Keratinocyte (primary cell): ENCODE measurements at regions not wholly inside any gene's neighbourhood (a gene's known extent, or its start where the extent isn't known, plus 50 kb on each side); places are given as distances from the start of the nearest gene placed in this dataset.

ENCODE experiments used
- DNase-seq: peaks from one replicate; pipeline ENCODE4 v3.0.0-alpha.2; 2011; ENCODE audit warnings: low read depth, missing footprints, low spot score
- FAIRE-seq: peaks from 2 replicates; lab custom pipeline; 2011; peaks lifted over from hg19 to GRCh38; lab: Jason Lieb, UNC
- H2AFZ ChIP-seq: 2 replicates; pipeline ENCODE4 v1.6.0; 2012; ENCODE audit warnings: low read length, control low read depth, inconsistent platforms; ENCODE audit not compliant: control insufficient read depth
- H3K27ac ChIP-seq: 2 replicates; pipeline ENCODE4 v1.5.1; 2011; ENCODE audit warnings: low read length; ENCODE audit not compliant: control insufficient read depth, insufficient read depth
- H3K27me3 ChIP-seq: 3 replicates; pipeline ENCODE4 v1.6.0; 2011; ENCODE audit warnings: low read length; ENCODE audit not compliant: control insufficient read depth, insufficient read depth; ENCODE audit errors: extremely low read depth
- H3K36me3 ChIP-seq, 2 experiments: 2 replicates in 1 of 2; 3 replicates in 1 of 2; pipeline ENCODE4 v1.5.1; 2011; ENCODE audit warnings: low read length in 2 of 2, mild to moderate bottlenecking in 1 of 2; ENCODE audit not compliant: control insufficient read depth in 2 of 2, insufficient read depth in 2 of 2; ENCODE audit errors: extremely low read depth in 1 of 2
- H3K4me1 ChIP-seq: 3 replicates; pipeline ENCODE4 v1.5.1; 2011; ENCODE audit warnings: low read length; ENCODE audit not compliant: control insufficient read depth, insufficient read depth; ENCODE audit errors: extremely low read depth
- H3K4me2 ChIP-seq: 3 replicates; pipeline ENCODE4 v1.6.0; 2011; ENCODE audit warnings: low read depth, low read length; ENCODE audit not compliant: control insufficient read depth, insufficient read depth; ENCODE audit errors: extremely low read depth
- H3K4me3 ChIP-seq, 3 experiments: fragments of 200-600 bp in 1 of 3; sonication (generic) in 1 of 3; 2 replicates in 2 of 3; 3 replicates in 1 of 3; pipeline ENCODE4 v1.5.1; 2011 to 2016; ENCODE audit warnings: low read length in 3 of 3, mild to moderate bottlenecking in 3 of 3, control low read depth in 2 of 3, inconsistent platforms in 1 of 3, low read depth in 1 of 3, mixed read lengths in 1 of 3, mixed run types in 1 of 3, moderate library complexity in 1 of 3; ENCODE audit not compliant: control insufficient read depth in 2 of 3, insufficient read depth in 2 of 3; ENCODE audit errors: extremely low read depth in 1 of 3
- H3K79me2 ChIP-seq: 2 replicates; pipeline ENCODE4 v1.6.0; 2012; ENCODE audit warnings: low read length; ENCODE audit not compliant: control insufficient read depth, insufficient read depth
- H3K9ac ChIP-seq: 3 replicates; pipeline ENCODE4 v1.6.0; 2011; ENCODE audit warnings: low read length; ENCODE audit not compliant: control insufficient read depth, insufficient read depth; ENCODE audit errors: extremely low read depth
- H3K9me1 ChIP-seq: 3 replicates; pipeline ENCODE4 v1.6.0; 2011; ENCODE audit warnings: low read length; ENCODE audit not compliant: control insufficient read depth, insufficient read depth; ENCODE audit errors: extremely low read depth
- H3K9me3 ChIP-seq: 2 replicates; pipeline ENCODE4 v1.5.1; 2012; ENCODE audit warnings: low read depth, low read length; ENCODE audit not compliant: control insufficient read depth
- H4K20me1 ChIP-seq: 3 replicates; pipeline ENCODE4 v1.6.0; 2011; ENCODE audit warnings: low read length; ENCODE audit not compliant: control insufficient read depth, insufficient read depth; ENCODE audit errors: extremely low read depth
- CTCF ChIP-seq, 3 experiments: IDR thresholded peaks in 1 of 3; conservative IDR thresholded peaks in 1 of 3; optimal IDR thresholded peaks in 1 of 3; 2 replicates in 2 of 3; 3 replicates in 1 of 3; pipeline versions ENCODE3 to v1.5.1; 2011; ENCODE audit warnings: low read length in 3 of 3, mild to moderate bottlenecking in 3 of 3, moderate library complexity in 2 of 3, control low read depth in 1 of 3, inconsistent platforms in 1 of 3; ENCODE audit not compliant: insufficient read depth in 2 of 3; ENCODE audit errors: extremely low read depth in 1 of 3
- EZH2 ChIP-seq: IDR thresholded peaks from one replicate; pipeline ENCODE4 v1.6.1; 2012; ENCODE audit warnings: inconsistent platforms, mild to moderate bottlenecking, low read length, moderate library complexity
- dilution Hi-C: fragments of 300-500 bp; cut with MboI; formaldehyde crosslinking; loops from one replicate; pipeline ENCODE4 v1.7.0; 2020; ENCODE audit warnings: low sequenced_read_pairs; ENCODE audit not compliant: extremely low pct_ligation_motif_present

GRCh38 chr11:127138613-127139012 lies 138.0 kb upstream of the KIRREL3 start:
- H3K4me2 ChIP-seq = no peak overlapping the region
- H3K27ac ChIP-seq = no peak overlapping the region
- dilution Hi-C loops = no loop called here
- no peak for TF ChIP-seq EZH2
- TF ChIP-seq CTCF (optimal IDR thresholded peaks at IDR 0.05 in 1 of 3, IDR thresholded peaks at IDR 0.05 in 1 of 3, conservative IDR thresholded peaks at IDR 0.05 in 1 of 3; ENCODE audit: extremely low read depth in 1 of 3, insufficient read depth in 2 of 3, low read length in 3 of 3) = no peak
- FAIRE-seq (no peak), DNase-seq (no peak)
- H2AFZ ChIP-seq = no peak overlapping the region
- no peaks in the 10 kb centered on the region for H3K27me3 ChIP-seq
- no peak overlapping the region for H3K9ac ChIP-seq
- no peaks in the 10 kb centered on the region for H3K9me3 ChIP-seq
- no peaks in the 10 kb centered on the region for H4K20me1 ChIP-seq
- H3K79me2 ChIP-seq = no peaks in the 10 kb centered on the region
- no peaks in the 10 kb centered on the region for H3K9me1 ChIP-seq
- no peaks in the 10 kb centered on the region for H3K4me1 ChIP-seq
- no peak overlapping the region for H3K4me3 ChIP-seq
- H3K36me3 ChIP-seq = no peaks in the 10 kb centered on the region

- Histone ChIP-seq H3K9ac (no peak overlapping the region), H3K4me1 (no peaks in the 10 kb centered on the region), H2AFZ (no peak overlapping the region), H3K4me3 (no peak overlapping the region), H3K4me2 (no peak overlapping the region), H3K9me3 (no peaks in the 10 kb centered on the region), H3K27me3 (no peaks in the 10 kb centered on the region), H3K36me3 (no peaks in the 10 kb centered on the region), H3K79me2 (no peaks in the 10 kb centered on the region), H3K27ac (no peak overlapping the region), H3K9me1 (no peaks in the 10 kb centered on the region), H4K20me1 (no peaks in the 10 kb centered on the region)
- FAIRE-seq = no peak
- dilution Hi-C loops = no loop called here
- TF ChIP-seq CTCF (optimal IDR thresholded peaks at IDR 0.05 in 1 of 3, IDR thresholded peaks at IDR 0.05 in 1 of 3, conservative IDR thresholded peaks at IDR 0.05 in 1 of 3; ENCODE audit: extremely low read depth in 1 of 3, insufficient read depth in 2 of 3, low read length in 3 of 3) (no peak), EZH2 (no peak)
- DNase-seq = no peak
Measured at GRCh38 chr11:127137771-127138280, 137.3 kb upstream of the KIRREL3 start.
